GDM1 (cell line): ENCODE measurements at regions not wholly inside any gene's neighbourhood (a gene's known extent, or its start where the extent isn't known, plus 50 kb on each side); places are given as distances from the start of the nearest gene placed in this dataset.
A peak's percentile ranks its signal among the peaks of the same experiment; 100 is the strongest.

ENCODE experiments used
- DNase-seq: peaks from one replicate; lab custom pipeline; 2025; lab: John Stamatoyannopoulos, UW

DNA sequence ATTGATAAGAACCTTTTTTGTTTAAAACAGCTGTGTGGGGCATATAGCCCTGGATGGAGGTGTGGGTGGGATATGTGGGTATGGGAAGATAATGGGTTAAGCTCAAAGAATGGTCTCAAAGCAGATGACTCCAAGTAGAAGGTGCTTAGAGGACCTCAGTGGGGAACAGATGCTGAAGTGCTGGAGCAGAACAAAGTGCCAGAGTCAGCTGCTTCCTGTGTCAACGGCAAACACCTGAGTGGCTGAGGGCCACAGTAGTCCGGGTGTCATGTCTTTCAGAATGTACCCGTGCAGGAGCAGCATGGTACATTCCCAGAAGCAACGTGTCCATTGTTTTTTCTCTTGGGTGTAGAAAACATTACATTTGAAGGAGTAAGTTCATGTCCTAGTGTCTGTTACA, 210.6 kb downstream of the CCNG2 start:
- DNase-seq: no peak

DNA sequence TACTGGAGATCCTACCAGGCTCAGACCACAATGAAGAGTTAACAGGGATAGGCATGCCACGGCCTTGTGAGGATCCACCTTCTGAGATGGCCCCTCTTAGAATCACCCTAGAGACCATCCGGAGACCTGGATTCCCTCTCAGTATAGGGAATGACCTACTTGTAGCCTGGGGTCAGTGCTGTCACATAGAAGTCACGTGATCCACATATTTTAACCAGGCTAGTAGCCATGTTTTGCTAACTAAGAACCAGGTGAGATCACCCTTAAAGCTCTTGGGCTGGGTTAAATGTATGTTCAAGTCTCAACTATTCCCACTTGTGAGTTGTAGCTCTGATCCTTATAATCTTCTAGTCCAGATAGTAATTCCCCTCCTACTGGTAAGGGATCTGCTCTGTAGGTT, 215.4 kb downstream of the CCNG2 start:
- DNase-seq: no peak

DNA sequence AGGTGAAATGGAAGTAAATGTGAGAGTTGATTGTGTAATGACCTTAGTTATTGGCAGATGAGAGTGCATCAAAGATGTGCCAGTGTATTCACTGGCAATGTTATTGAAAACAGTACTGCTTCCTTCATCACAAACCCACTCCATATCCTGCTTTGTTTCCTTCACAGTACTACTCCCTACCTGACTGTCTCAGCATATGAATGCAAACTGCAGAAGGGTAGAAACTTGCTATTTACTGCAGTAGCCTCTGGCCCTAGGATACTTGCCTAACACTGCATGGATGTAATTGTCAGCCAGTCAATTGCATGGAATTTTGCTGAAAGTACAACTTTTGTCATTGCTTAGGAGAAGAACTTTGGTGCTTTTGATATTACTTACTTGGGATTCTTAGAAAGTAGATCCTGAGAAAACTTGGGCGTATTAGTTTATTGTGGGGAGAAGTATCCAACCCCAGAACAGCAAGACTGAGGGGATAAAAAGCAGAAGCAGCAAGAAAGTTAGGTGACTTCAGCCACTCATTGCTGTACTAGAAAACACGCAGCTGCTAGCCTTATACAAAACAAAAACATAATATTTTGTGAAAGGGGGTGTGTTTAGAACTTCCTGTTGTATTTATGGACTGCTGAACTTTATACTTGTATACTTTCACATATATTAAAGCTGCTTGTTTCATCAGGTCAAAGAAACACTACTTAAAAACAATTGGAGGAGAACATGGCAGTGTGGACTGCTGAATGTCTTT, 219.0 kb downstream of the CCNG2 start:
- no peak for DNase-seq

DNA sequence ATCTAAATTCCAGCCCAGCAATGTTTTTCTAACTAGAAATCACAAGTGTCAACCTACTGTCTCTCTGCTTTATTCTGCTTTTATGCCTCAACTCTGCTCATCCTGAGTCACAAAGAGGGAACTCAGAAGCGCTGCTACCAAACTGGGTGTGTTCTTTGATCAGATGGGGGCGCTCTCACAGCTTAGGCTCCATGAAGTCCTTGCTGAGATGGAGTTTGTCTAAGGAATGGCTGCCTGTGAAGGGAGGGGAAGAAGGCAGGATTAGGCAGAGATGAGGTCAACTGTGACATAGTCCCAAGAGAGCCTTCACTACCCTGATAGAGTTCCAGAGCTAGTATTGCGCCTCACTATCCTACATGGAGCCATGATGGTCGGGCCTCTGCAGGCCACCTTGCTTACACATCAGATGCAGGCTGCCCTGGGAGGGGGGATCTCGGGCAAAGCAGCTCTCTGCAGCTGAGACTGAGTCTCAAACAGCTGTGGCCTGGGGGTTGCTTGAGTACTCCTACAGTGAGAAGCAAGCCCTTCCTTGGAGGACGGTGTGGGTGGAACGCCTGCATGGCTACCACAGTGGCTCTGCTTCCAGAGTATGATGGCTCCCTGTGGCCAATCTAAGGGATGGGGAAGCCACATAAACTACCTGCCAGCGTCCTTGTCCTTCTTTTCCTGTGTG, 219.9 kb downstream of the CCNG2 start:
- no peak for DNase-seq

DNA sequence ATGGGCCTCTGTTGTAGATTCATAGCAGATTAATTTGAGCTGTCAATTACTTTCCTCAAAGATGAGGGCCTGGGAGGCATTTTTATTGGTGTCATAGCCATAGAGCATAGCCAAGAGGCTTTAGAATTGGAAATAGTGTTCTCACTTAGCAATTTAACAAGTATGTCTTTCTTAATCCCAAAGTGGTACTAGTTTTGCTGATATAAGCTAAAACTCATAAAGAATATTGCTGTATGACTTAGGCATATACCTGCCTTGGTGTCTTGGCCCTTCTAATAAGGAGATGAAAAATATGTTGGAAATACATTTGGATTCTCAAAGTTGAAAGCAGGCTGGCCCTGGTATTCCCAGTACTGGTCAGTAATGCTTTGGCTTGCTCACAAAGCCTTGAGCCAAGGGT, 221.5 kb upstream of the CXCL13 start:
- DNase-seq: no peak

DNA sequence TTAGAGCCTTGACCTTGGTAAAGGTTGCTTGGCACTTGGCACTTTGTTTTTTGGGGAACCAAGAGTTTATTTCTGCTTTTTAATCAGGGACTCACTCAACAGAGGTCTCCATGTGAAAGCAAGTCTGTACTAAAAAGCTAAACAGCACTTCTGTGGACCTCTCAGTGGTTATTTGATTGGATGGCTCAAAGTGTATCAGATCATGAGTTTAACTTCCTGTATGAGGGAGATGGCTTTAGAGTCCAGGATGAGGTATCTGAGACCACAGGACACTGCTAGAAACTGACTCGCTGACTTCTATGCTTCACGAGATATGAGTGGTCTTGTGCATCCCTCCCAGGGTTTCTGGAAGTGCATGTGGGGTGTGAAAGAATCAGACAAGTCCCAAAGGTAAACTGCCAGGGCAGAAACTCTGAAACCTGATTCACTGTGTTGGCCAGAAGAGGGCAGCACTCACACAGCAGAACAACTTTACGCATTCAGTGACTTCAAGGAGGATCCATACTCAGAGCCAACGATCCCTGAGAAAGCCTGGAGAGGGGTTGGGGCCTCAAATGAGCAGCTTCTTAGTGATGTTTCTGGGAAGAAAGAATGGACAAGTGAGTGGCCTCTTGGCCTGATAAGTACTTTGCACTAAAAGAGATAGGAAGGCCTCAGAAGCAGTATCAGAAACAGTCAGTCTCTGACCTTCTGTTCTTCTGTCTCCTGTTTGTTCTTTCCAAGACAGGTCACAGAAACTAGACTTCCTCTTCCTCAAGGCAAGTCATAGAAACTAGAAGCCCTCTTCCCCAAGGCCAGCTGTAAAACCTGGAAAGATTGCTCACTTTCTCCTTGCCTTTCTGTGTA, 220.3 kb upstream of the CXCL13 start:
- peak; percentile 30 for DNase-seq

DNA sequence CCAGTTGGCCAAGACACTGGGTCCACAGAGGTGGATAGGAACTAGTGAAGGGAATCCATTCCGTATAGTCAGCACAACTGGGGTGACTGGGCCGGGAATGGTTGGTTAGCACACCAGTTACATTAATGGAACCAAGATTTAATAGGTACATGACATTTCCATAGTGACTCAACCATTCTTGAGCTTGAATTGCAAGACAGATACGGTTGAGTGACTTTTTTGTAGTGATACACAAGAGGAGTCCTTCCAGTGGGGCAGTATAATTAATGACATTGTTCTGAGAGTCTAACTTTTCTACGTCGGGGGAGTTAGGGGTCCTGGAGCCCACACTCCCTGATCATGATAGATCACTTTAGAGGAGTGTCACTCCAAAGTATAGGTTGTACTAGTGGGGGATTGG, 211.6 kb upstream of the CXCL13 start:
- DNase-seq: no peak

DNA sequence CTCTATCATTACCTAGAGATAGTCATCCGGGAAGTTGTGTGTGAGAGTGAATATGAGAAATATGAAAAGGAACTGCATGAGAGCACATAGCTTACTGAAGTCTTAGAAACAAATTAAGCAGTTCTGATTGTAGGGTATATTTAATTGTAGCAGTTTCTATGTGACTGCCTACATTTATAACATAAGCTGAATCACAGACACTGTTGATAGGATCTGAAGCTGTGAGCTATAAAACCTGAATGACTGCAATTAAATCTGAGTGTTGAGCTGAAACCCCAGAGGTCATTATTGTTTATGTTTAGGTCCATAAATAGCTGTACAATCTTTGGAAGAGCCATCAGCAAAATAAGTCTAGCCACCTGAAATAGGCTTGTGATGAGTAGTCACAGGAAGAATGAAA, 210.1 kb upstream of the CXCL13 start:
- no peak for DNase-seq

DNA sequence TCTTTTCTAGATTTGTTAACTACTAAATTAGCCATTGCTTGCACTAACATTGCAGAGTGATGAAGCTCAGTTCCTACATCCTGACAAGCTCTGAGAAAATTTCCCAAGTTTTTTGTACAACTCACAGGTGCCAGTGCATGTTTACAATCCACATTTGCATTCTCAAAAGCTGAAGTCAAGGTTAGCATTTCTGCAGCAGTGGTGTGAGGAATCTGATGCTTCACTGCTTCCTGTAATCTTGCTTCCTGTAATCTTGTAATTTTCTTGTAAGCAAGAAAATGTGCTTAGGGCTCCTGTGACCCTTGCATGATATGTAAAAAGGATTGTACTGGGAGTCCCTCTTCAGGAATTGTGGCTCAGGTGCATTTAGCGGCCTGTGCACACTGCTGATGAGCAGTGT, 207.4 kb upstream of the CXCL13 start:
- no peak for DNase-seq

DNA sequence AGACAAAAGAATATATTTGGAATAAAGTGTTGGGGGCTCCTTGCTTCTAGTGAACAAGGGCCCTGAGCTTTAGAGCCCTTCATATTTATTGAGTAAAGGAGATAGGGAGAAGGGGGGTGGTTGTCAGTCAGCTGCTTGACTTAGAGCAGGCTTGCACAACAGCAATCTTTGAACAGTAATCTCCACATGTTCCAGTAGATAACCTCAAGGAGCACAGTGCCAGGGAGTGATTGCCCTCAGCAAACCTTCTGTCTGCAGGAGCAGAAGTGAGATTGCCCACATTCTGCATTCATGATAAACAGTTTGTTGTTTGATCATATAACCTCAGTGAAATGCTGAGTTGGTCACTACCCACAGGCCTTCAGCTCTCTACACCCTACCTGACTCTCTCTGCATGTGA, 205.8 kb upstream of the CXCL13 start:
- no peak for DNase-seq

DNA sequence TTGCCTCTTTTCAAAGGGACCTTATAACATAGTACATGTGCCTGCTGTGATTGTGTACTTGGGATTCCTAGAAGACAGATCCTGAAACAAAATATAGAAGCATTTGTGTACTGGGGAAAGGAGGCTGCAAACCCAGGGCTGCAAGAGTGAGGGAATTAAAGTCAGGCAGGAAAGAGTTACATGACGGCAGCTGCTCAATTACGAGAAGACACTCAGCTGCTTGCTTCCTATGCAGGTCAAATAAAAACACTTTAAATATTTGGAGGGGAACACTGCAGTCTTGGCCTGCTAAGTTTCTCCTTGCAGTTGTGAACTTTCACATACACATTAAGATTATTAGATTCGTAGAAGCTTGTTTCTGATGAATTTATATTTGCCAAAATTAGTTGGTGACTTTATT, 191.9 kb upstream of the CXCL13 start:
- no peak for DNase-seq

DNA sequence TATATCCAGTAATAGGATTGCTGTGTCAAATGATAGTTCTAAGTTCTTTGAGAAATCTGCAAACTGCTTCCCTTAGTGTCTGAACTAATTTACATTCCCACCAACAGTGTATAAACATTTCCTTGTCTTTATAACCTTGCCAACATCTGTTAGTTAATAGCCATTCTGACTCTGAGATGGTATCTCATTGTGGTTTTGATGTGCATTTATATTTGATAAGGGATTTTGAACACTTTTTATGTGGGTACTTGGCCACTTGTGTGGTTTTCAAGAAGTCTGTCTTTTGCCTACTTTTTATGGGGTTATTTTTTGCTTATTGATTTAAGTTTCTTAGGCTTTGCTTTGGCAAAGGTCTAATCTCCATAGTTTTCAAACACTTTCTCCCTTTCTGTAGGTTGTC, 189.9 kb upstream of the CXCL13 start:
- DNase-seq: no peak

DNA sequence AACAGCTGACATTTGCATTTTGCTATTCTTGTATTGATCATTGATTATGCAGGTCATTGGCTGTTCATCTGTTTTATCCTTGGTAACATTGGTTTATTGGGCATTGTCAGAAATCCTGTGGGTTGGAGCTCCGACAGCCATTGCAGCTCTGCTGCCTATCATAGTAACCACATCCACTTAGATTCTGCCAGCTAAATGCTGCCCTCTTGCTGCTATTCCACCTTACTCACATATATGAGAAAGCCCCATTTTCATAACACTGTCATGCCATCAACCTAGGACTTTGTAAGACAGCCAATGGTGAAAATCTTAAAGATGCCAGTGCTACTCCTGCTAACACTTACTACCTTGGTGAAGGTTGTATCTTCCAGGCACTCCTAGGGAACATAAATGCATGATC, 187.3 kb upstream of the CXCL13 start:
- no peak for DNase-seq

DNA sequence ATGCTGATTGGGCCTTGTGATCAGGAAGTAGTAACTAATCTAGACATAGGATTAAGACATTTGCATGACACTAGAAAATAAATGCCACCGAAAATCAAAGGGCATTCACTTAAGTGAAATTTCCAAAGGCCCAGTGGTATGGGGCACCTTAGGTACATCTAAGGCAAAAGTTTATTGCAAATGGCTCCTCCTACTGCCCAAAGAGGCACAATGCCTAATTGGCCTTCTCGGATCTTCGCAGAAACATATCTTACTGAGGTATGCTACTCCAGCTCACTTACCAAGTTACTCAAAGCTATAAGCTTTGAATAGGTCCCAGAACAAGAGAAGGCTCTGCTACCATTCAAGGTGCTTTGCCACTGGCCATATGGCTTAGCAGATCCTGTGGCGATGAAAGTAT, 174.8 kb upstream of the CXCL13 start:
- no peak for DNase-seq

DNA sequence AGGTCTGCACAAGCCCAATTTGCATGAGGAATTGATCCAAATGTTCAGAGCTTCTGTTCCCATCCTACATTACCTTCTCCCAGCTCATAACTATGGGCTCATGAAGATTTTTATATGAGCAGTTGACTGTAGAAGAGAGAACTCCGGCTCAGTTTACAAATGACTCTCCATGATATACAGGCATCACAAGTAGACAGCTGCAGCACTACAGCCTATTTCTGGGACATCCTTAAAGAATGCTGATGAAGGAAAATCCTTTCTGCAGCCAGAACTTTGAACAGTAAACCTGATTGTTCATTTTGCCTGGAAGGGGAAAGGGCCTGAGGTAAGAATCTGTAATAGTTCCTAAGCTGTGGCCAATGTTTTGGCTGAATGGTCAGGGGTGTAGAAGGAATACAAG, 174.1 kb upstream of the CXCL13 start:
- no peak for DNase-seq

DNA sequence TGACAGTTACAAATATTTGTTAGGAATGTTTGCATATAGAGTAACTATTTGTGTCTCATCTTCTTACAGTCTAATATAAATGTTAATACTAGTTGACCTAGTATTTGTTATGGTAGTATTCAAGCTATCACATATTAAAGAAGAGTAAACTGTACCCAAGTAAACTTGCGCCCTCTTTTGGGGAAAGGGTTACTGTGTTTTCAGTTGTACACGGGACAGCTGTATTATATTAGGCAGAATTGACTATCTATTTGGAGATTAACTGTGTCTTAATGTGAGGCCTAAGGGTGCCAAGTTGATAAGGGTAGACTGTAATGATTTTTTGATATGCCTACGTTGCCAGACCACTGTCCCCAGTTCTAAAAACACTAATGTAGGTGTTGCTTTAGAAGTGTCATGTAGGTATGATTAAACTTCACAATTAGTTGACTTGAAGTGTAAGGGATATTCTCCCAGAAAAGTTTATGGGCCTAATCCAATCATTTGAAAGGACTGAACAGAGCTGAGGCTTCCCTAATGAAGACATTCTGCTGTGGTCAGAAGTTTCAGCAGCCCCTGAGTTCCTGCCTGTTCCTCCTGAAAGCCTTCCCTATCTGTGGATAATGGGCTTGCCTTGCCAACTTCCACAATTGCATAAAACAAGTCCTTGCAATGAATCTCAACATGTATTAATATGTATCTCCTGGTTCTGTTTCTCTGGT, 172.8 kb upstream of the CXCL13 start:
- no peak for DNase-seq

DNA sequence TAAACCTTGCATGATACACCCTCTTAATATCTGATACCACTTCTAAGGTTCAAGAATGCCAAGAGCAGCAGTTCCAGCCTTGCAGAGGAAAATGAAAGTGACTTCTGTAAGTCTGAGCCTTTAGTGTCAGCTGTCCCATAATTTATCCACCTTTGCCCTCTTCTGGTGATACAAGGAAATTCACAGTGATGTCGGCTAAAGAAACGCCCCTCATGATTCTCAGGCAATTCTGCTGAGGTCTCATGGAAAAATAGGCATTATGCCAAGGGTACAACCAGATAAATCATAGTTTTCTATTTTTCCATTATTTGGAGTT, 172.2 kb upstream of the CXCL13 start:
- DNase-seq: peak; percentile 31

DNA sequence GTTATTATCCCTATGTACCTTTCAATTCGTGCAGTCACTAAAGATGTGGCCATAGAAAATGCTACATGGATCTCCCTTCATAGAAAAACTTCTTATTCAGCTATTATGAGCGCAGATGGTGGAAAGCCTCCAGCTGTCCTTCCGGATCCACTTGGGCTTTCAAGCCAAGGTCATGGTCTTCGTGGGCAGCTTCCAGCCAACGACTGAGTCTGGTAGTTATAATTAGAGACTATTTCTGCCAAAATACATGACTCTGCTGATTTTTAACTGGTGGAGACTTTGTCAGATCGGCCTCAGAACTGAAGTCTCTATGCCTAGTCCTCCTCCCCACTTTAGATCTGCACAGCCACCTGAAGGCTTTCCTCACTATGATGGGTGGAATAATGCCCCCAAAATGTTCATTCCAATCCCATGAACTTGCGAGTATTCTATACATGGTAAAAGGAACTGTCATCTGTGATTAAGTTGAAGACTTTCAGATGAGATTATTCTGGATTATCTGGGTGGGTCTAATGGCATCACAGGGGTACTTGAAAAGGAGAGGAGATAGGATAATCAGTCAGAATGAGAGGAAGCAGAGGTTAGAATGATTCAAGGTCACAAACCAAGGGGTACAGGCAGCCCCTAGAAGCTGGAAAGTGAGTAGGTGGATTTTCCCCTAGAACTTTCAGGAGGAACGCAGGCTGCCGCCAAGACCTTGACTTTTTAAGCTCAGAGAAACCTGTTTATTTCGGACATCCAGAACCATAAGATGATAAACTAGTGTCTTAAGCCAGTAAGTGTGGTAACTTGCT, 171.1 kb upstream of the CXCL13 start:
- DNase-seq: no peak

DNA sequence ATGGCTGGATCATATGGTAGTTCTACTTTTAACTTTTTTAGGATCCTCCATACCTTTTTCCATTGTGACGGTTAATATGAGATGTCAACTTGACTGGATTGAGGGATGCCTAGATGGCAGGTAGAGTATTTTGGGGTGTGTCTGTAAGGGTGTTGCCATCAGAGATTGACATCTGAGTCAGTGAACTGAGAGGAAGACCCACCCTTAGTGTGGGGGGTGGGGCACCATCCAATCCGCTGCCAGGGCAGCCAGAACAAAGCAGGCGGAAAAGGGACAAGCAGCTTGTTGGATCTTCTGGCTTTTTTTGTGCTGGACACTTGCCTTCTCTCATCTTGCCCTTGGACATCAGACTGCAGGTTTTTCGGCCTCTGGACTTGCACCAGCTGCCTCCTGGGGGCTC, 168.5 kb upstream of the CXCL13 start:
- no peak for DNase-seq

DNA sequence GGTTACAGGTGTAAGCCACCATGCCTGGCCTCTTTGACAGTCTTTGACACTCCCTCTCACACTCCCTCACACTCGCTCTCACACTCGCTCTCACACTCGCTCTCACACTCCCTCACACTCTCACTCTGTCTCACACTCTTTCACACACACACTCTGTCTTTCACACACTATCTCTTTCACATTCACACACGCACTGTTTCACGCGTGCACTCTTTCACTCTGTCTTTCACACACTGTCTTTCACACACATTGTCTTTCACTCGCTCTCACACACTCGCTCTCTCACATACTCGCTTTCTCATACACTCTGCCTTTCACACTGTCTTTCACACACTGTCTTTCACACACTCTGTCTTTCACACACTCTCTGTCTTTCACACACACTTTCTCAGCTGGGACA, 167.1 kb upstream of the CXCL13 start:
- no peak for DNase-seq

DNA sequence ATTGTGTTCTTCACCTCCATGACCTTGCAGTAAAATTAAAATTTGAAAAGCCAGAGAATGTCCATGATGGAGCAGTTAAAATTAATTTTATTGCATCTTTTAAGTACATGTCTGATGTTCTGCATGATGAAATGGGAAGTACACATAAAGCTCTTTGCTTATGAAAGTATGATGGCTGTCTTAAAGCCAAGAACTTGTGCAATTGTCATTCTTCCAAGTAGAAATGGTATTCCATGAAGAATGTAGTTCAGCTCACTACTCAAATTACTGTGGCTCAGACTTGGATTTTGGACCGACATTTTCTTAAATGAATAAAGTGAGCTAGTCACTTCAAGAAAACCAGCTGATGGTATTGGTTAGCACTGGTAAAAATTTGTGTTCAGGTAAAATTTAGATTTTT, 161.7 kb upstream of the CXCL13 start:
- no peak for DNase-seq

DNA sequence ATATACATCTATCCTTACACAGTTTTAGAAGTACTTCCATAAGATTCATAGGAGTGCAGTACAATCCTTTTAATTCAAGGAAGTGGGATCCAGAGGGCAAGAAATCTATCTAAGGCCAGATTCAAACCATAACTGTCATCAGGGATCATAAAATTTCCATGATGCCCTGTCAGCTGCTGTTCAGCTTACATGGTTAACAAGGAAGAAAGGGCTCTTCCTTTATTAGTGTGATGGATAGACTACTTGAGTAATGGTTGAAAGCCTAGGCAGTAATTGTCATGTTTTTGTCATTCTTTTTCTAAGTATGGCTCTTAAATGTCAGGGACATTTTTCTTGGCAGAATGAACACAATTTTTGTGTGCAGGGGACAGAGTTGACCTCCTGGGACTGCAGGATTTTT, 159.8 kb upstream of the CXCL13 start:
- no peak for DNase-seq
